ENCODE measurements at regions not wholly inside any gene's neighbourhood (a gene's known extent, or its start where the extent isn't known, plus 50 kb on each side); places are given as distances from the start of the nearest gene placed in this dataset.
"Not testable (repeated sequence)": the region's sequence is repeated elsewhere in the genome, so short reads cannot be mapped to it uniquely, and the experiment has no call there.

DNA sequence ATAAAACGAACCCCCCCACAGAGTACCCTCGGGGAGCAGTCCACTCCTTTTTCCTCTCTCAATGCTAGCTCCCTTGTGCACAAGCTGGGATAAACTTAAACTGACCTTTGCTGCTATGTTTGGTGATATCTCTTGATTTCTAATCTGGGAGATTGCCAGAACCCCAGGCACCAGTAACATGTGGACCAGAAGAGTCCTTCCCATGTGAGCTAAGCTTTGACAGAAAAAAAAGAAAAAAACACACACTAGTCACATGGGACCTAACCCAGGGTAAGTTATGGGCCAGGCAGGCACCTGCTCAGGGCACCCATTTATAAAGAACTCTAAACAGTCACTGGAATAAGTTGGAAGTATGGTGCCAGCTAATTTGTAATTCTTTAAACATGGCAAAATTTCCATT is 242.6 kb downstream of the EN1 start:
- DNase-seq: no peak

DNA sequence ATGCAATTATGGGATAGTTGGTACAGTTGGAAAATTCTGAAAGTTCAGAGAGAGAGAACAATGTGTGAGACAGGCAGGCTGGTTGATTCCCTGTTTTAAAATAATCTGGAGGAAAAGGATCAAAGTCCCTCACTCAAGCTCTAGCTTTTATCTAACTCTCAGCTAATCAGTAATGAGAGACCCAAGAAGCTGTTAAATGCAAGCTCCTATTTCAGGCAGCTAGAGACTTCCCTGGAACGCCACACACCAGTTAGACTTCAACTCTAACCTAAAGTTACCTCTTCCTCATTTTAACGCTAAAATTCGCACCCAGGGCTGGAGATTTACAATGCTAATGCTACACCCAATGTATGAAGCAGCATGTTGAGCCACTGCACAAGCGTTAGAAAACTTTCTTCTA is 243.1 kb downstream of the EN1 start:
- DNase-seq: no peak

DNA sequence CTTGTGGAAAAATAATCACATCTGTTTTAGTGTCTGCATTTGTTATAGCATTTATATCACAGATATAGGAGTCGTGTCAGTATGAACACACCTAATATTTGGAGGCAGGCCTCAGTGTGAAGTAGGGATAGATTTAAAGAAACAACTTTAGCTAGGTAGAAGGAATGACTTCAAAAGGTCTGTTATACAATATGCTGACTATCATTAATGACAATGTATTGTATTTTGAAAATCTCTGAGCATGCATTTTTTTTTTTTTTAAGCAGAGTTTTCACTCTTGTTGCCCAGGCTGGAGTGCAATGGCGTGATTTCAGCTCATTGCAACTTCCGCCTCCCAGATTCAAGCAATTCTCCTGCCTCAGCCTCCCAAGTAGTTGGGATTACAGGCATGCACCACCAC is 248.3 kb downstream of the EN1 start:
- no peak for DNase-seq

DNA sequence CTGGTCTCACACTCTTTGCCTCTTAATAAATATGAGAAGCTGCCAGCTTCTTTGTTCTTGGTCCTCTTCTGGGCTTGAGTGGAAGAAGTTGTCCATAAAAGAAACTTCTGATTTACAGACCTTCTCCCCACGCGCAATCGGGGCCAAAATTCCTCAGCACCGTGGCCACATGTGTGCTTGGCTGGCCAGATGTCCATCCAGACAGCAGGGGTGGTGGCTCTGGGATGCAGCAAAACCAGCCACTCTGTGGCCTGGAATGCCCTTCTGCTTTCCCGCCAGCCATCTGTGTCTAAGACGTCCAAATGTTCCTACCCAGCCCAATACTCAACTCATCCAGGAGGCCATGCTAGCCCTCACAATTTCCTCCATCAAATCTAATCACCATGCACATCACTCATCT is 250.8 kb downstream of the EN1 start:
- DNase-seq: no peak

DNA sequence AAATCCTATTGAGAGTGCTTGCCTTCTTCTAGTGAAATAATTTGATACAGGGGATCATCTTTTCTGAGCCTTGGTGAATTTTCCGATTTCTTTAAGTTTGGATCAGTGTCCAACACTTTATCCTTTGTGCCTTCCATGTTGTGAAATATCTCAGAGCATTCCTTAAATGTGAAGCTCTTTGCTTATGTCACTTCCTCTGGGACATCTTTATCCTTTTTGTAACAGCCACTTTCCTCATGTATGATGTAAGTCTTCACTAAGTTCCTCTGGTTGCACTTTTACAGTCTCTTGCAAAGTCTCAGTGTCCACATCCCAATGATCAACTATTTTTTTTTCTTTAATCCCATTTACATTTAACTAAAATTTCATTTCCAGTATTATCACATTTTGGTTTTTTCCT is 254.2 kb downstream of the EN1 start:
- no peak for DNase-seq

DNA sequence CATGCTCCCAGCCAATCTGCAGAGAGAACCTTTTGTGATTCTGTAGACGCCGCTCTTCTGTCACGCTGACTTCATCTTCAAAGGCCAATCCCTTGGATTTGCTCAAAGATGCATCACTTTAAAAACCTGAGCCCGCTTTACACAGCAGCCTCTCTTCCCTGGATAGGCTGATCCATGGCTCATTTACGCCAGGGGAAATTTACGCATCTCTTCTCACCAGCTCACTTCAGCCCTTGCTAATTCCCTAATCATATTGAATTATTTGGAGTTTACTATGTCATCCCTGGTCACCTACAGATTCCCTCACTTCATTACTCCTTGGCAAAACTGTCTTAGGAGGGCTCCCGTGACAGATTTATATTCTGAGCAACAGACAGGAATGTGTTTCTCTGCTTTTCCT is 256.2 kb downstream of the EN1 start:
- no peak for DNase-seq

DNA sequence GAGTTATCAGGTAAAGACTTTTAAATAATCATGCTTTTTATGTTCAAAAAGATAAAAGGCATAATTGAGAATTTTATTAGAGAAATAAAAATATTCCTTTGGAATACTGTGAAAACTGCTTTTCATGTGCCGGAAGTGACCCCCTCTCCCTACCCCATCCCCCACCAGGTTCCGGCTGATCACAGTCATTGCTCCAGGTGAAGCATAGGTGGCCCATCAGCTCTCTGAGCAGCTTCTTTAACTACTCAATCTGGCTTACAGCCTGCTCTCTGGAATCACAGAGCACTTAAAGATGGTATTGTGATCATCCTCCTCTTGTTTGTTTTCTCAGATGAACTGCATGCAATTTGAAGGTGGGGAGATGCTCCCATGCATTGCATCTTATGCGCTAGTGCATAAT is 257.7 kb downstream of the EN1 start:
- DNase-seq: no peak

DNA sequence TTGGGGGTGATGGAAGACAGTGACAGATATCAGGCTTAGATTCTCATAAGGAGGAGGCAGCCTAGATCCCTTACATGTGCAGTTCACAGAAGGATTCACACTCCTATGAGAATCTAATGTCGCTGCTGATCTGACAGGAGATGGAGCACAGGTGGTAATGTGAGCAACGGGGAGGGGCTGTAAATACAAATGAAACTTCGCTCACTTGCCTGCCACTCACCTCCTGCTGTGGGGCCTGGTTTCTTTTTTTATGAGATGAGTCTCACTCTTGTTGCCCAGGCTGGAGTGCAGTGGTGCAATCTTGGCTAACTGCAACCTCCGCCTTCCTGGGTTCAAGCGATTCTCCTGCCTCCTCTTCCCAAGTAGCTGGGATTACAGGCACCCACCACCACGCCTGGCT is 258.6 kb downstream of the EN1 start:
- no peak for DNase-seq

DNA sequence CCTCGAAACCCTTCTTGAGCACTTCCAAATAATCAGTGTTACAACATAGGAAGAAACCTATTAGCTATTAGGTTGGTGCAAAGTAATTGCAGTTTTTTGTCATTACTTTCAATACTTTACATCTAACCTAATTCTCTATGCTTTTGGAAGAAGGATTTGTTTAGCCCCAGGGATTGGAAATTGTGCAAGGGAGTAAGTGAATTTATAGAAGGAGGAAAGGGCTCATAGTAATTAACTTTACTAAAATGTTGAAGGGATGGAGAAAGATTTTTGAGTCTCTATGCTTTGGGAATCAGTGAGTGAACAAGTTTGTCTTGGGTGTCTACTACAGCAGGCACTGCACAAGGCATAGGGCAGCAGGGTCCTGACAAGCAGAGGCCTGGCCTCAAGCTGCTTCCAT is 261.1 kb downstream of the EN1 start:
- no peak for DNase-seq

DNA sequence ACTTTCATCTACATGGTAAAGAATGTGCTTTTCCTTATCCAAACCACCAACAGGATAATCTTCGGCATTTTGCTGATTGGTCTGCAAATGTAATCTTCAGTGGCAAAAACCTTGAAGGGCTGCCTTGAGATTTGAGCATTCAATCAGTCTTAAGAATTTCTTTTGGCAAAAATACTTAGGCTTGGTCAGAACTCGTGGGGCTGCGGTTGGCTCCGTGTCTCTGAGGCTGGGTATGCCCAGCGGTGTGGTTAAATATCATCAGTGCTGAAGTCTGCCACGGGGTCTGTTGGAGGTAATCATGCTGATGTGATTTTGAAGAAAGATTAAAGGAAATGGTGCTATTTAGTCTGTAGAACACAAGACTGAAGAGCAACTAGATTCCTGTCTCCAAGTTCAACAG is 262.6 kb downstream of the EN1 start:
- DNase-seq: no peak

DNA sequence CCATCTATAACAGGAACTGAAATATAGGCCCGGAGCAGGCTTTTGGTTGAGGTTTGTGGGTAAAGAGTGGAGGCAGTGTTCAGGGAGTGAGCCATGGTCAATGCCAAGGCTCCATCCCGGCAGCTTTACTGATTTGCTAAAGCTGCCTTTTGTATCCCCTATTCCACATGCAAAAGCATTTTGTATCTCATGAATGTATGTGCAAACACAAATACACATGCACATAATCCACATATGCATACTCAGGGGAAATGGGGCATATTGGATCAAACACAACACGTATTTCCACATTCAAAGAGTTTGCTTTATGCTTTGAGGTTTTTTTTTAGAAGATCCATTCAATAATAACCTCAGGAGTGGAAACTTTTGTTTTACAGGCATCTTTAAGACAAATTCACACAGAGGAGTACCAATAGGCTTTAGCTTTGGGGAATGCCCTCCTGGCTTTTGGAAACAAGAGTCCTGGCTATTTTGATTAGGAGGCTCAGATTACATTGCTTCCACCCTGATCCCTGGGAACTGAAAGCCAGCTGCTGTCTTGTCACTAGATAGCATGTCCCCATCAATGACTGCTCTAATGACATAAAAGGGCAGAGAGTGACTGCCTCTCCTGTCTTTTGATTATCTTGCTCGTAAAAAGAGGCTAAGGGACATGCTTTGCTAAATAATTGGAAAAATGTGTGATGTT is 263.2 kb downstream of the EN1 start:
- no peak for DNase-seq

DNA sequence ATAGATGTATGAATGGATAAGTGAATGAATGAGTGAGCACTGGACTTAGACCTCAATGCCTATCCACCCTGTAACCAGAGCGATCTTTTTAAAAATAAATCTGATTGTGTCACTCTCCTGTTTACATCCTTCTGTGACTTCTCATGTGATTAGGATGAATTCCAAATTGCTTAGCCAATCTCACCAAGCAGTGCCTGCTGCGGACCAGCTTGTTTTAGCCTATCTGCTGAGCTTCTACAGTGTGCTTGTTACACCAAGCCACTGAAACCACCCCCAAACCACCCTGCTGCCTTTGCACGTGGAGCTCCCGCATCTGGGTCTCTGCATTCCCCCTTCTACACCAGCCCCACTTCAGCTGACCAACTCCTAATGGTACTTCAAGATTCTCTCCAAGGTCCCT is 265.4 kb downstream of the EN1 start:
- no peak for DNase-seq

DNA sequence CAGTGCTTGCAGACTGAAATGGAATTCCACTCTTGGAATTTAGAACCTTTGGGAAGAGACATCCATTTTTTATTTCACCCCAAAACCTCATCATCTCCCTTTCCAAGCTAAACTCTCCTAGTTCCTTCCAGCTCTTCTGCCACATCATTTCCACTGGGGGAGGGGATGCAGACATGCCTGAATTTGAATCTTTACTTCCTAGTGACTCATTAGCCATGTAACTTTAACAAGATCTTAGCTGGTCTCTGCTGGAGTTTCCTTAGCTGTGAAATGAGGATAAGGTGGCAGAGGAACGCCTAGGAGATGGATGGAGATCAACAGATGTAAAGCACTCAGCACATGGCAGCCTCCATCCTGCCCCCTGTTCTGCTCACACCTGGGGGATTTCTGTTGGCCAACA is 266.8 kb downstream of the EN1 start:
- DNase-seq: no peak

DNA sequence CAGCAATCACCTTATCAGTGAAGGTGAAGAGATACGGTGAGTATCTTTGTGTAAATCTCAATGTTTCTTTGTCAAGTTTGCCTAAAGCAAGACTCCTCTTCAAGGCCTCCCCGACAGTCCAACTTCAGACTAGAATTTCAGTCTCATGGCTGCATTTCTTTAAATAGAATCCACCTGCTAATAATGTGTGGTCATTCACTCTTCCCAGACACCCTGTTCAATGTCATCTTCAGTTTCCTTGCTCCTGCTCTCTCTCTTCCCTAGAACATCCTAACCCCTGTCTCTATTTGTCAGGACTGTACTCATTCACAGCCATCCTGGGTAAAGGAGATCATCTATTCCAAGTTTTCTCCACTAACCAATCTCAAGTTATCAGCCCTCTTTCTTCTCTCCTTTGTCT is 267.3 kb downstream of the EN1 start:
- no peak for DNase-seq

DNA sequence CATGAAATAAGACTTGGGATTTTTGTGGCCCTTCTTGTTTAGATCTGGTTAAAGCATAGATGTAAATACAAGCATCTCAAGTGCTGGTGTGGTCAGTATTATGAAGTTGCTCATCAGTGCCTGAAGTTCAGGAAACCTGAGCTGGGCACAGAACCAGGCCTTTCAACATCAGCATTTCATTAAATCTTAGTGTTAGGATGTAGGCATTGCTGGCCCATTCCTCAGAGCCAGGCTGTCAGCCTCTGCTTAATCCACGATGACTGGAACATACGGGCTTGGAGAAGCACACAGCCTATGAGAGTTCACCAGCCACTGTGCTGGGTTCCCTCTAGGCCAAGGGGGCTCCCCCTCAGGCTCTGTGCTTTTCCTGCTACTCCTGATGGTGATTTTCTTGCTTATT is 270.2 kb downstream of the EN1 start:
- no peak for DNase-seq

DNA sequence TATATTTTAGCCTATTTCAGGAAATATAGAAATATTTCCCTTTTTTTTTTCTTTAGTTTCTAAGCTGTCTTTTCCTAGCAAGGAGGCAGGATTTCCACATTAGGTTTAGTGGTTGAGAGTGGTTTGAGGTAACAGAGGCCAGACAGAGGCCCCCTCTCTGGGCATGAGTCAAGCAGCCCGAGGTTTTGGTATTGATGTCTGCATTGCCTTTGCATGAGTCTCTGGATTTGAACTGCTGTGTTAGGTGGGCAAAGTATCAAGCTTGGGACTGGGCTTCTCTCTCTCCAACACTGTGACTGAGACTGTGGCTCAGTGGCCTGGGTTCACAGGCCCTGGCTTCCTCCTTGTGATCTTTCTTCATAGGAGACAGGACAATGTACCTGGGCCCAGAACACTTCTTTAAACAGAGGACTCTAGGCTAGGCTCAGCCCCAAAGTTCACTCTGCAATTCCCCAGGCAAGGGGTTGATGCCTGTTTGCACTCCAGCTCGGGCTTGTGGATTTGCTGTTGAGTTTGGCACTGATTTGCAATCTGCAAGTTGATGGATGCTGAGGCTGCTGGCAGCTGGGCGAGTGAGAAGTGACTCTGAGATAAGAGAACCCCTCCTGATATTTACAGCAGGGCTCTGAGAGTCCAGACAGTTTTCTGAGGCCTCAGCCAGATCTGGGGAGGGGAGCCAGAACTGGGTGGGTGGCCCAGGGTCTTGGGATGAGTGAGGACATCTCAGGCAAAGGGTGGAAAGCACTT is 271.2 kb downstream of the EN1 start:
- DNase-seq: no peak

DNA sequence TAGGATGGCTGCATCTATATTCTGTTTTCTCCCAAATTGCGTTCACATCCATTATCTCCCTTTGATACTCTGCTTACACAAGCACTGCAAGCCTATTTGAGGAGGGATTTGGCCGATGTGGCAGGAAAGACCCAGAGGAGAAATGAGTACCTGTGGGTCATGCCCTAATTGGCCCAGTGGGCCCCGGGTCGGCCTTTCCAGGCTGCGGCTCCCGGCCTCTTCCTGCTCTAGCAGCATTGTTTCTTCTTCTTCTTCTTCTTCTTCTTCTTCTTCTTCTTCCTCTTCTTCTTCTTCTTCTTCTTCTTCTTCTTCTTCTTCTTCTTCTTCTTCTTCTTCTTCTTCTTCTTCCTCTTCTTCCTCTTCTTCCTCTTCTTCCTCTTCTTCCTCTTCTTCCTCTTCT is 275.1 kb downstream of the EN1 start:
- DNase-seq: not testable (repeated sequence)

DNA sequence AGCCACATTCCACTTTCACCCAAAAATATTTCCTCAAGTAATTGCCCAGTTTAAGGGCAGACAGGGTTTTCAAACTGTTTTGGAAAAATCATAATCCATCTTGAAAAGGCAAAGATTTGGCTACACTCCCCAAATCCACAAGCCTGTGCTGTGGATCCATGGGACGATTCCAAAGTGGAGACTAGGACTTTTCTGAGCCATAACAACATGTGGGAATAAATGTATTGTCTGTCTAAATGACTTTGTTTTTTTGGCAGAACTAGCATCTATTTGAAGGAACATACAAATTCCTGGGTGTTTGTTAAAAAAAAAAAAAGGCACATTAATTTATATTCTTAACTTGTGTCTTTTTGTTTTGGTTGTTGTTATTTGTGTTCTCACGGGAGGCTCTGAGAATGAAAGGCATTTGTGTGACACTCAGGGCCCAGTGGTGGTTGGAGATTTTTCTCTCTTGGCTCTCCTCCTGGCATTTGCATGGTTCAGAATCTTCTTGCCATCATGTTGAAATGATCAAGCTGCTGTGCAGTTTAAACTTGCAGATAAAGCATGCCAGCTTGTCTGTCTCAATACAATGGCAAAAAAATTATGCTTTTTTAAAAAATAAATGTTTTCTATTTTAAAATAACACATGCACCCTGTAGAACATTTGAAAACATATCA is 277.4 kb downstream of the EN1 start:
- DNase-seq: no peak

DNA sequence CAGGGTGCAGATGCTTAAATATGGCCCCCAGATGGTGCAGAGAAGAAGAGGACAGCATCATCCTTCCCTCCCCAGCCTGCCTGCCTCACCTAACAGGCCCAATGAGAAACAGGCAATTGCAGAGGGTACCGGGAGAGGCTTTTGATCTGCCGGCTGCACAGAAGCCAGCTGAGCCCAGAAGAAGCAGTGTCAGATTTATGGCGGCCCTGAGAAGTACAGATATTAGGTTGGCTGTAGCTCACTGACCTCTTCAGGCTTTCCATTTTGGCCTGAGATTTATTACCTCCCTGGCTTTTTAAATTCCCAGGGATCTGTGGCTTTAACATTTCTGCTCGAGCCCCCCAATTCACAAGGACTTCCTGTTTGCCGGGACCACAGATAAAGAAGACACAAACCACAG is 278.7 kb downstream of the EN1 start:
- no peak for DNase-seq

DNA sequence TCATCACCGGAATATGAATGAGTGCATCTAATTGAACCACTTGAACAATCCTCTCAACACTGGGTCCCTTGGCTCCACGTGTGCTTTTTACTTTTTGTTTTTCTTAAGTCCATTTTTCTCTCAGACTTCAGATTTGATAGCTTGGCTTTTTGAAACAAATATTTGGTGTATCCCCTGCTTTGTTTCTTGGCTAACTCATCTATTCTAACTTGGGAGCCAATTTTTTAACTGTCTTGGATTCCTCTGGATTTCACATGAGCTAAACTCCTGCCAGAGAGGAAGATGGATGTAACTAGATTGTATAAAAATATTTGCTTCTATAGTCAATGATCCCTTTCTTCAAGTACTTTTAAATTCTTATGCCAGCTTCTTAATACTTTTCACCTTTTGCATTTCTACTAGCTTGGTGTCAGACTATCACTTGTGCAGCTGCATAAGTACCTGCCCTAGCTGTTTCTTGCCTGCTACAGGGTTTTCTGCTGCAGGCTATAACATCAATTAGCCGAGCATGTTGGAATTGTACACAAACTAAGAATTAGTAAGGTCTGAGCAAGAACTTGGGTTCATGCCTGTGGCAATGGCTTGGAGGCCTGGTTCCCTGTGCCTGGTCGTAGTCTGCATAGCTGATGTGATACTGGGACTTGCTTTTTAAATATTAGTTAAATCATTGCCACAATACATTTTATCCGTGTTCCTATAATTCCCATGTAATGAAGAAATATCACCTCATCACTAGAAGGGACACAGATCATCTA is 281.5 kb downstream of the EN1 start:
- no peak for DNase-seq

DNA sequence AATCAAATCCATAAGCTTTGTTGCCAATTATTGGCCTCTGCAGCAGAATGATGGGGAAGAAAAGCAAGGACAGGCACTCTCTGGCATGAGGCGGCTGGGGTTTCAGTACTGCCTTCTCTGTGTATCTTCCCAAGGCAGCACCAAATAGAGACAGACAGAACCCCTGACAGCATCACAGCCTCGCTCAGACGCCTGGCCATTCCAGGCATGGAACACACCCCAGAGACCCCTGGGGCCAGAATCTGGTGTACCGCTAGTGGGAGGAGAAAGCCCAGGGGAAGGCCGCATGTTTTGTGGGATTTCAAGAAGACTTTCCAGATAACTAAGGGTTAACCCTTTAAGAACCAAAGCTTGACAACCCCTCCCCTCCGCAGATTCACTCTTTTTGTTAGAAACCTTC is 282.1 kb downstream of the EN1 start:
- no peak for DNase-seq

DNA sequence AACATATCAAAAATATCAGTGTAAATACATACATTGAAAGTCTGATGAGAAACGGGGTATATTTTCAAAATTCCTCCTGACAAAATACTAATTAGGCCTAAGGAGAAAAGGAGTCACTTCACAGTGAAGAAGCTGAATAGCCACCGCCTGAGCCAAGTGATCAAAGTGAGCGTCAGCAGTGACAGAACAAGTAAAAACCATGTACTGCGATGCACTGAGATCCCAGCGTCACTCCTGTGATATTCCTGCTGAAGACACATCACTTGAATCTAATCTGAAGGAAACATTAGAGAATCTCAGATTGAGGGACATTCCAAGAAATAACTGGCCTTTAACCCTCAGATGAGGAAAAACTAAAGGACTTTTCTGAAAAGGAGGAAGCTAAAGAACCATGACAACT is 285.3 kb downstream of the EN1 start:
- no peak for DNase-seq

DNA sequence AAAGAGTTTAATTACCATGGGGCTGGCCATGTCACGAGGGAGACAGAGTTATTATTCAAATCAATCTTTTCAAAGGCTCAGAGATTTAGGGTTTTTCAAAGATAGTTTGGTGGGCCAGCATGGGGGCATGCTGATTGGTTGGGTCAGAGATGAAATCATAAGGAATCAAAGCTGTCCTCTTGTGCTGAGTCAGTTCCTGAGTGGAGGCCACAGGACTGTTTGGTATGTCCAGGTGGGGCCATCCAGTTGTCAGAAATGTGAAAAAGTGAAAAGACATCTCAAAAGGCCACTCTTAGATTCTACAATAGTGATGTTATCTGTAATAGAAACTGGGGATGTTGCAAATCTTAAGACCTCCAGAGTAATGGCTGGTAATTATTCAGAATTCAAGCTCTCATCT is 288.6 kb downstream of the EN1 start:
- no peak for DNase-seq

DNA sequence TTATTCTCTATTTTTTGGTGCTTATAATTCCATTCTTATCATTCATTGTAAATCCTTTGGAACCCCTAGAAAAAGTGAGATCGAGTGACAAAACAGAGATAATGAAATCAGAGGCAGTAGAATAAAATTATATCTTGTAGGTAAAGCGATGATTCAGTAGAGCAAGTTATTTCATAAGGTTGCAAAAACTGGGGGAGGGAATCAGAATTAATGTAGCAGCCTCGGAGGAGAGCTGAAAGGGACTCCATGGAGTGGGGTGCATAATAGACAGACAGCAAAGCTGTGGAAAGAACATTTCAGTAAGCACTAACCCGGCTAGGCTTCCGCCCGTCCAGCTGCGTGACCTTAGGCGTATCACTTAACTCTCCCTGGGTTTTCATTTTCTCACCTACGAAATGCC is 289.7 kb downstream of the EN1 start:
- no peak for DNase-seq

All from RPMI8226 (cell line).